Fibroblast of skin of right biceps (primary cell): ENCODE measurements at regions not wholly inside any gene's neighbourhood (a gene's known extent, or its start where the extent isn't known, plus 50 kb on each side); places are given as distances from the start of the nearest gene placed in this dataset.
"Not testable (repeated sequence)": the region's sequence is repeated elsewhere in the genome, so short reads cannot be mapped to it uniquely, and the experiment has no call there.

ENCODE experiments used
- DNase-seq: peaks from one replicate; pipeline ENCODE4 v3.0.0-alpha.2; 2013

DNA sequence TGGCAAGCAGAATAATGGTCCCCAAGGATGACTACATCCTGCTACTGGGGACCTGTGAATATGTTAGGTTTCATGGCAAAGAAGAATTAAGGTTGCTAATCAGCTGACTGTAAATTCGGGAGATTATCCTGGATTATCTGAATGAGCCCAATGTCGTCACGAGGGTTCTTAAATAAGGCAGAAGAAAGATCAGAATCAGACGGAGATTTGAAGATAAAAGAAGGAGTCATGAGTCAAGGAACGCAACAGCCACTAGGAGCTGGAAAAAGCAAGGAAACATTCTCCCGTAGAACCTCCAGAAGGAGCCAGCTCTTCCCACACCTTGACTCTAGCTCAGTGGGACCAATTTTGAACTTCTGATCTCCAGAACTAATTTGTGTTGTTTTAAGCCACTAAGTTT is 82.9 kb upstream of the APBB1IP start:
- DNase-seq: no peak

DNA sequence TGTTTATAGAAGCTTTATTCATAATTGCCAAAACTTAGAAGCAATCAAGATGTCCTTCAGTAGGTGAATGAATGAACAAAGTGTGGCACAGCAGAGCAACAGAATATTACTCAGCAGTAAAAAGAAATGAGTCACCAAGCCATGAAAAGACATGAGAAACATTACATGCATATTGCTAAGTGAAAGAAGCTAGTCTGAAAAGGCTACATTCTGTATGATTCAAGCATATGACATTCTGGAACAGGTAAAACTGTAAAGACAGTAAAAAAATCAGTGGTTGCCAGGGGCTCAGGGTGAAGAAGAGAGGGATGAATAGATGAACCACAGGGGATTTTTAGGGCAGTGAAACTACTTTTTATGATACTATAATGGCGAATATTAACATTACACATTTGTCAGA is 80.9 kb upstream of the APBB1IP start:
- no peak for DNase-seq

DNA sequence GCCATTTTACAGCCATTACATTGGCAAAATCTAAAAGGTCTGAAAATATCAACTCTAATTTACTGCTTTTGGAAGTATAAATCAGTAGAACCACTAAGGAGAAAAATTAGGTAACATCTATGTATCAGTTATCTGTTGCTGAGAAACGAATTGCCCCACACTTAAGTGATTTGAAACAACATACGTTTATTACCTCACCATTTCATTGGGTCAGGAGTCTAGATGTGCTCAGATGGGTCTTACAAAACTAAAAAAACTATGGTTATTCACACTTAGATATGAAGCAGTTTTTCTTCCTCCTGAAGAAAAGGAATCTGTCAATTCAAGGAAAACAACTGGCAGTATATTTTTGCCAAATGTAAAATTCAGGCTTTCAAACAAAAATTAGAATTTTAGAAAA is 80.1 kb upstream of the APBB1IP start:
- no peak for DNase-seq

DNA sequence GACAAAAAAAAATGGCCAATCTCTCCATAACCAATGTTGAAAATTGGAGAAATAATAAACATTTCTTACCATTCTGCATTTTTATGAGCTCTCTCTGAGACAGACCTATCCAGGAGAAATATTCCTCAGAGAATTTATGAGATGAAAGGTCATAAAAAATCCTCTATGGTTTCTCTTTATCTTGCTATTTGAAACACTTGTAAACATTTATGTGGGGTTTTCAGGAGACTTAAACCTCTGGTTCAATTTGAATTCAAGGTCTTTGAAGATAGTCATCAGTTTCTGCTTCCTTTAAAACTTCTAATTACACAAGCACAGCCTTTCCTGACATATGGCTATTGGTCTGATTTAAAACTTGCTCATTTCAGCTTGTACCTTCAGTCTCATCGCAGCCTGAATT is 78.5 kb upstream of the APBB1IP start:
- DNase-seq: no peak

DNA sequence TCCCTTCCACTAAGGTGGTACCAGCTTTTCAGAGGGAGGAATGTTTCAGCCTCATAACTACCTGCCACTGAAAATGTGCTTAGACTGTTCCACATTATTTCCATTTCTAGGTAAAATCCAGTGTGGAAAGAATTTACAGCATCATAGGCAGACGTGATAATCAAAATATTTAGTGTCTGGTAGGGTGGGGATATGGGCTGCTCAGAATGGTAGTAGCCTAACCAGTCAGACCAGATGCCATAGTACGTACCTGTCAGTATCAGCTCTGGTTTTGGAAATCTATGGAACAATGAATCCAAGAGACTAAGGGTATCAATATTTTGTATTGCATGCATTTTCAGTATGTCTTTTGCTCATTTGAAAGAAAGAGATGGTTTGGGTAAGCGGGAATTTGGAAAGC is 76.8 kb upstream of the APBB1IP start:
- DNase-seq: no peak

DNA sequence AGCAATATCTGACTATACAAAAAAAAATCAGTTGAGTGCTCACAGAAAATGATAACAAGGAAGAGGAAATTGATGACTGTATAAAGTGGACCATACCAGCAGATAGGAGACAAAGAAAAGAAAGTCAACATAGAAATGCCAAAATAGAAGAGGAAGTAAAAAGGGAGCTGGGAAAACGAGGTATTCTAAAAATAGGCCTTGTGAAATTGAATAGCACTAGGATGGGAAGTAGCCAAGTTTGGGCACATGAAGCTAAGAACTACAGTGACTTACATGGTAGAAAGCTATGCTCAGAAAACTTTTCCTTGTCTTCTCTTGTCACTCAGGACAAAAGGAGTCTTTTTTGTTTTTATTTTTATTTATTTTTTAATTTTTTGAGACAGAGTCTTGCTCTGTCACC is 76.2 kb upstream of the APBB1IP start:
- no peak for DNase-seq

DNA sequence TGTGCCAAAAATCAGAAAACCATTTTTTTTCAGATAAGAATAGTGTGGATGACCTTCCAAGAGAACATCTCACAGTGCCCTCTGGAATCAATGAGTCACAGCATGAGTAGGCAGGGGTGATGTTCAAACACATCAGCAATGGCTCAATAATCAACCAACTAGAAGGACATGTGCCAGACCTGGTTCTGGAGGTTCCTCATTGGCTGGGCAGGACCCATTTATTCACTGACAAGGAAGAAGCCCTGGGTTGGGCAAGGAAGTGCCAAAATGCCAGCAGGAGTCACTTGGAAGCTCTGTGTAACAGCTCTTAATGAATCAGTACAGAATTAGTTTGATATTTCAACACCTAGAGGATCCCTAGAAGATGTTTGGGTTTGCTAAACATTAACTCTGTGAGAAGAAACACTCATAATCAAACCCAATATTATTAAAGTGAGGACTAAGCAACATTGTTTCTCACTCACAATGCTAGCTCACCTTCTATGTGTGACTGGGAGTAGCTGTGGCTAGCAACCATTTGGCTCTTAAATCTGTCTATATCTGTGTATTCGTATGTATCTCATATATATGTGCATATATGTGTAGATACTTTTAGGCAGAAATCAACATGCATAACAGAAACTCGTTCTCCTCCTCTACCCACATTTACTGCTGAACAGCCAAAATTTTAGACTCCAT is 72.3 kb upstream of the APBB1IP start:
- DNase-seq: no peak

DNA sequence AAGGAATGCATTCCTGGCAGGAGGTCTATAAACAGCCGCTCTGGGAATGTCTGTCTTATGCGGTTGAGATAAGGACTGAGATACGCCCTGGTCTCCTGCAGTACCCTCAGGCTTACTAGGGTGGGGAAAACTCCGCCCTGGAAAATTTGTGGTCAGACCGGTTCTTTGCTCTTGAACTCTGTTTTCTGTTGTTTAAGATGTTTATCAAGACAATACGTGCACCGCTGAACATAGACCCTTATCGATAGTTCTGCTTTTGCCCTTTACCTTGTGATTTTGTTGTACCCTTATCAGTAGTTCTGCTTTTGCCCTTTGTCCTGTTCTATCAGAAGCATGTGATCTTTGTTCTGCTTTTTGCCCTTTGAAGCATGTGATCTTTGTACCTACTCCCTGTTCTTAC is 71.1 kb upstream of the APBB1IP start:
- DNase-seq: not testable (repeated sequence)

DNA sequence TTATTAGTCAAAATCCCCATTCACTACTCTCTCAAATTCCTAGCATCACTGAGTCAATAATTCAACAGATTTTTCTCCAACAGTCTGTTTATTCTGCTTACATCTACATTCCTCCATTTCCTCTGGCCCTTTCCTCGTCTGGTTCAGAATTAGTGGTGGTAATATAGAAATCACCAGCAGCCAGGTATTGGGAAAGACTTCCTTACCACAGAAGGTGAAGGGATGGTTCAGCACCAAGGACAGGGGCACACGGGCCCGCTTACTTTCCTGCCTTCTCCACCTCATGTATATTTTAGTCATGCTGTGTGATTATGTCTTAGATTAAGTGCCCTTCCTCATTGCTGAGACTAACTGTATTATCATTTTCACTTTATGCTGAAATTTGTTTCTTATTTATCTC is 70.4 kb upstream of the APBB1IP start:
- peak; percentile 18 for DNase-seq

DNA sequence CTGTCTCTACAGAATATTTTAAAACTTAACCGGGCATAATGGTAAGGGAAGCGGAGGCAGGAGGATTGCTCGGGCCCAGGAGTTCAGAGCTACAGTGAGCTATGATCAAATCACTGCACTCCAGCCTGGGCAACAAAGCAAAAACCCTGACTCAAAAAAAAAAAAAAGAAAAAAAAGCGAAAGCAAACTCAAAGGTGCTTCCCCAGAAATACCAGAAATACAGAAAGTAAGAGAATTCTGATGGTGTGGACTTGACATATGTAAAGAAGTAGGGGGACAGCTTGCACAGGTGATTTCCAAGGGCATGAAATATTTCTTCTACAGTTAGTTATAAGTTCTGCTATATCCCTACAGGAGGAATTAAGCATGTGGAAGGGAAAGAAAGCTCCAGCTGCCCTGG is 69.7 kb upstream of the APBB1IP start:
- no peak for DNase-seq

DNA sequence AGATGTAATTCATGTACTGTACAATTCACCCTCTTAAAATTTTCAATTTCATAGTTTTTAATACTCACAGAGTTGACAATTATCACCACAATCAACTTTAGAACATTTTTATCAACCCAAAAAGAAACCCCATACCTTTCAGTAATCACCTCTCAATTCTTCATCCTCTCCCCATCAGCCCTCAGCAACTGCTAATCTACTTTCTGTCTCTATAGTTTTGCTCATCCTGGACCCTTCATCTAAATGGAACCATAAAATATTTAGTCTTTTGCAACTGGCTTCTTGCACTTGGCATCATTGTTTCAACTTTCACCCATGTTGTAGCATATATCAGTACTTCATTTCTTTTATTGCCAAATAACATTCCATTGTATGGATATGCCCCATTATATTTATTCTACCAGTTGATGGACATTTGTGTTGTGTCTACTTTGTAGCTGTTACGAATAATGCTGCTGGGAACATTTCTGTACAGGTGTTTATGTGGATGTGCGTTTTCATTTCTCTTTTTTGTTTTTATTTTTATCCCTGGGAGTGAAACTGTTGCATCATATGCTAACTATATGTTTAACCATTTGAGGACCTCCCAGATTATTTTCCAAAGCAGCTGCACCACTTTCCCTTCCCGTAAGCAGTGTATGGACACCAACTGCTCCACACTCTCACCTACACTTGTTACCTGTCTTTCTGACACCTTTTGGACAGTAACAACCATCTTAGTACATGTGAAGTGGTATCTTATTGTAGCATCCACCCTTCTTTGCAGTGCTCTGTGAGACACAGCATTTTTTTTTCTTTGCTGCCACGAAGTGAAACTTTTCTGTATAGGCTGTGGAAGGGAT is 65.4 kb upstream of the APBB1IP start:
- DNase-seq: no peak

DNA sequence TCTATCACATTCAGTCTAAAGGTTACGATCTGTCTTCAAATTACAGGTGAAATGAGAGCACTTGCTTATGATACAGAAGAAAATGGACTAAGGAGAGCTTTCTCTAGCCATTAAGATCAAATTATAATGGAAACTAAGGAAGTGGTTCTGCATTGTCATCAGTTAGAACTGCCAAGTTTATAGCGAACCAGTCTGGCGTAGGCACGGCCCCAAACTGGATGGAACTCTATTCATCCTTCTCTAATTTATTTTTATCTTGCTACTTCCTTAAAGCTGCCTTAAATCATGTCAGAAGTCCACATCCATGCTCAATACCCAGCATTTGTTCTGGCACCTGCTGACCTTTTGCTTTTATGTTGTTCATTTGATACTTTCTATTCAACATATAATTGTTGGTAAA is 63.7 kb upstream of the APBB1IP start:
- DNase-seq: no peak

DNA sequence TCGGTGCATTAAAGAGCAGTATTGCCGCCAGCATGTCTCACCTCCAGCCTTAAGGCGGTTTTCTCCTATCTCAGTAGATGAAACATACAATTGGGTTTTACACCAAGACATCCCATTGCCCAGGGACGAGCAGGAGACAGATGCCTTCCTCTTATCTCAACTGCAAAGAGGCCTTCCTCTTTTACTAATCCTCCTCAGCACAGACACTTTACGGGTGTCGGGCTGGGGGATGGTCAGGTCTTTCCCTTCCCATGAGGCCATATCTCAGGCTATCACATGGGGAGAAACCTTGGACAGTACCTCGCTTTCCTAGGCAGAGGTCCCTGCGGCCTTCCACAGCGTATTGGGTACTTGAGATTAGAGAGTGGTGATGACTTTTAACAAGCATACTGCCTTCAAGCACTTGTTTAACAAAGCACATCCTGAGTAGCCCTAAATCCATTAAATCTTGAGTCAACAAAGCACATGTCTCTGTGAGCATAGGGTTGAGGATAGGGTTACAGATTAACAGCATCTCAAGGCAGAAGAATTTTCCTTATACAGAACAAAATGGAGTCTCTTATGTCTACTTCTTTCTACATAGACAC is 60.8 kb upstream of the APBB1IP start:
- not testable (repeated sequence) for DNase-seq

DNA sequence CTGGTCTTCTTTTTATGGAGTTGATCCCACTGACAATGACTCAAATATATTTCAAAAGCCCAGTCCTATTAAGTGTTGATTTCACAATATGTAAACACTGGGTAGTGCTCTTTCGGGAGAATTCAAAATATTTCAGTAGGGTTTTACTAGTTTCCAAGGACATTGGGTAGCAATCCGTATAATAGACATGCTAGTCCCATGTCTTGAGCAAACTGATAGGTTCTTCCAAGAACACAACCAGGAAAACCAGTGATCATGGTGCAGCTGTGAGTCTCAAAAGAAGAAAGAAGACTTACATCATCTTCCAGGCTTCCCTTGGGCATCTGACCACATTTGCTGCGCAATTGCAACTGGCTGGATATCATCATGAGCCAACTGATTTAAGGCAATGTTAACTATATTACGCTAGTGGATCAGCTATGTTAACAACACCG is 59.3 kb upstream of the APBB1IP start:
- DNase-seq: no peak

DNA sequence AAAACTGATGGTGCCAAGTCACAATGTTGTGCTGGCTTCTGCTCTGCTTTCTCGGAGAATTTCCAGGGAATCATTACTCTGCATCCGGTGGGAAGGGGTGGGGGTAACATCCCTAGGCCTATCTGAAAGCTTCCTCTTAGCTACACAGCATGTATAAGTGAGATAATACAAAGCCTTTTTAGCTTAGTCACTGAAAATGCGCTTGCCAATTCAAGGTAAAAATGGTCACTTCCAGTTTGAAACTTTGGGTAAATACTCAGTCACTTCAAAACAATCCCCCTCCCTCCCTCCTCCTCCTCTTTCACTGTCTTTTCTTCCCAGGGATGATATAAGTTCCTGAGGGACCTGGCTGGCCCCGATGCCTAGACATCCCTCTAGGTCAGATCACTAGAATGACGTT is 57.3 kb upstream of the APBB1IP start:
- no peak for DNase-seq

DNA sequence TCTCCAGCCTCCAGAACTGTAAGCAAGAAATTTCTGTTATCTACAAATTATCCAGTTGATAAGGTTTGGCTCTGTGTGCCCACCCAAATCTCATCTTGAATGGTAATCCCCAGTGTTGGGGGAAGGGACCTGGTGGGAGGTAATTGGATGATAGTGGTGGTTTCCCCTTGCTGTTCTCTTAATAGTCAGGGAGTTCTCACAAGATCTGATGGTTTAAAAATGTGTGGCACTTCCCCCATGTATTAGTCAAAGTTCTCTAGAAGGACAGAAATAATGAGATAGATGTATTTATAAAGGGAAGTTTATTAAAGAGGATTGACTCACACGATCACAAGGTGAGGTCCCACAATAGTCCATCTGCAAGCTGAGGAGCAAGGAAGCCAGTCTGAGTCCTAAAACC is 56.2 kb upstream of the APBB1IP start:
- DNase-seq: no peak

DNA sequence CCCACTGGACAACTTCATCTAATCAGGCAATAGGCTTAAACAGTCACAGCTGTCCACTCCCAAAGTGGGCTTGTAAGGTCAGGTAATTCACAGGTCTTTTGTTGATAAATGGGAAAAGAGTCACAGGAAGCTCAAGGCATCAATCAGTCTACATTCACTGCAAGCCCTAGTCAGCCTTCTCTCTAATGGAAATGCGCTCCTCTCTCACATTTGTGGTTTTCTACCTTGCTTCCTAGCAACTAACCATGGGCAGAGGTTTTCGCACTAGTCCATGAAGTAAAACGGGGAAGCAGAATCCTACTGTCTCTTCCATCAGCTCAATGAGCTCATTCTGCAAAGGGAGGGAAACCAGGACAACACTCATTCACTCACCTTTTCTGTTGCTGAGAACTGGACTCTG is 53.5 kb upstream of the APBB1IP start:
- no peak for DNase-seq

DNA sequence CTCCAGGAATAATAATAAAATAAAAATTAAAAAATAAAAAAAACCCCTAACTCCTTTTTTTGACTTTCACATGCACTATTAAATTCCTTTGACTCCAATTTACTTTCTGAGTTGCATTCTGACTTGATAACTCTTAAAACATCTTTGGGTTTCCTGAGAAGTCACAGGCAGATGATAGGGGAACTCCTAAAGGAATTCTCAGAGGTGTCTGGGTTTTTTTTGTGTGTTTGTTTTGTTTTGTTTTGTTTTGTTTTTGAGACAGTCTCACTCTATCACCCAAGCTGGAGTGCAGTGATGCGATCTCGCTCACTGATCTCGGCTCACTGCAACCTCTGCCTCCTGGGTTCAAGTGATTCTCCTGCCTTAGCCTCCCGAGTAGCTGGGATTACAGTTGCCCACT is 52.7 kb upstream of the APBB1IP start:
- DNase-seq: no peak

DNA sequence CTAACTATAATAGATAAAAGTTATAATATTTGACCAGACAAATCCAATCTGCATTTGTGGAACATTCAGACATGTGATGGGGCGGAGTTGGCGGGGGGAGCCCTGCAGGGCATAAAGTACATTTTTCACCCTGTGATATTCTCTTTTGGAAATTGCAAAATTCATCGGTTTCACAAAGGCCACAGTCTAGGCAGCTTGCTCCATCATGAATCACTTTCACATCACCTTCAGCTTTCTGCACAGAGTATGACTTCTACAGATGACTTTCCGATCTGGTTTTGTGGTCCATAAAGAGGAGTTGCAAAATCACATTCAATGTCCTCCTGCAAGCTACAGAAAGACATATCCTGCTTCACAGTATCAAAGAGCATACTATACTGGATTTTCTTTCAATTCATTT is 51.4 kb upstream of the APBB1IP start:
- DNase-seq: no peak
